GM19468 (cell line): ENCODE measurements at regions not wholly inside any gene's neighbourhood (a gene's known extent, or its start where the extent isn't known, plus 50 kb on each side); places are given as distances from the start of the nearest gene placed in this dataset.
"Not testable (repeated sequence)": the region's sequence is repeated elsewhere in the genome, so short reads cannot be mapped to it uniquely, and the experiment has no call there.

Experiments used
- ATAC-seq: cut with Tn5 transposase; IDR thresholded peaks from one replicate; pipeline ENCODE4 v1.9.1; 2021; ENCODE audit warnings: mild to moderate bottlenecking, moderate library complexity, moderate number of reproducible peaks; ENCODE audit not compliant: unreplicated experiment; ENCODE audit errors: extremely low read depth

- no peak for ATAC-seq
Measured at GRCh38 chr1:60952612-60953111, 129.7 kb upstream of the NFIA start.

DNA sequence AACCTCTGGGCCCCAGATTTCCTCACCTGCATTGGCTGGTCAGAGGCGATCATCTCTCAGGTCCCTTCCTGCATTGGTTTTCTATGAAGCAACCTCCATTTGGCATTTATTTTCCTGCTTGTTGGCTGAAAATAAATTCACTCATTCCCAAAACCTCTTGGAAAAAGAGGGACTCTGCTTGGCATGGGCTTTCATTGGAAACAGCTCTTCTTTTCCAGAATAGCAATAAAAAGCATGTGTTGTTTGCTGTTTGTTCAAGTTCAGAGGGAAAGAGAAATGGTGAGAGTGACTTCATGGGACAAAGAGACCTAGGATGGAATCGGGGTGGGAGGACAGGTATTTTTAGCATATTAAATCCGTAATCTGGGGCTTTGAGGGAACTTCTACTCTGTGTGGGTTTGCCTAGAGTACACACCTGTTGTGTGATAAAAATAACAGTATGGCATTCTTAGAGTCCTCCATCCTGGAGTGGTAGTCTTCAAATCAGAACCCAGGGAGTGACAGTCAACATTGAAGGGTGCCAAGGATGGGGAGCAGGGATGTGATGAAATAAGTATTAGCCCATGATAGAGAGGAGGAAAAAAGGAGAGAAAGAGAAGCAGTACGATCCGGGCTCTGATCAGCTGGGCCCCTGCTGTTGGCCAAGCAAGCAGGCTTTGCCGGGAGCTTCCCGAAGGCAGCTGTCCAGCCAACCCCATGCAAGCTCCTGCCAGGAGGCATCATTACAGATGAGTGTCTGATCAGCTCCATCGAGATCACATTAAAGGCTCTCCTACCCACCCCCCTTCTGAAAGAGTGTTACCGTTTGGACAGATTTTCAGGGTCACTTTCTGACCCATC, 131.9 kb upstream of the NFIA start:
- ATAC-seq, result no peak

DNA sequence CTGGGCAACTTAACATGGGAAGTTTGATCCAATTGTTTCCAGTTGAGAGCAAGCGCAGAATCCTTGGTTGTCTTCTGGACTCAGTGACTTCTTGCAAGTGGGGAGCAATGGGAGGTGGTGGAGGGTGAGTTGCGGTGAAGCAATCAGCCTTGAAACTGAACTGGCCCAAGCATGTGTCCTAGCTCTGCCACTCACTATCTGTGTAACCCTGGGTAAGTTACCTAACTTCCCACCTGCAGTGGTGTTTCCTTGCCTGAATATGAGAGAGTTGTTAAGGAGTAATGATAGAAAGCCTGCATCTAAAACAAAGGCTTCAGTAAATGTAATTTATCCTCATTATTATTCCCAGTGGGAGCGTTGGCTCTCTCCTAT, 132.5 kb upstream of the NFIA start:
- no peak for ATAC-seq

- ATAC-seq, result no peak
Measured at GRCh38 chr1:60949154-60949825, 133.1 kb upstream of the NFIA start.

GRCh38 chr1:60948486-60948885, 133.9 kb upstream of the NFIA start:
- no peak for ATAC-seq

DNA sequence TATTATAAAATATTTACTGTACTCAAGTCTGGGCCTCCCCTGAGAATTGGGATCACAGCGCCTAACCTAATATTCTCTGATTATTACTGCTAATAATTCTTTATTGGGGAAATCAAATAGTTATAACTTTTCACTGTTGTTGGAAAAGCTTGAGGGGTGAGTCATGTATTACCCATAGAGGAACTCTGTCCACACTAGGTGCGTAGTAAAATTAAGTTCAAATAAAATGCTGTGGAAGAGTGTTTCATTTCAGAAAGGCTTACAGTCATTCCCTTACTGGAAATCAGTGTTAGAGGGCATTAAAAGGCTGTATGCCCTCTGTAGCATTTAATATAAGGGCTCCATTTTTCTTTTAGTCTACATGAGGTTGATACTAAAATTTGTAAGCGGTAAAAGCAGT, 135.0 kb upstream of the NFIA start:
- no peak for ATAC-seq

- no peak for ATAC-seq
Measured at GRCh38 chr1:60942896-60943638, 139.3 kb upstream of the NFIA start.

DNA sequence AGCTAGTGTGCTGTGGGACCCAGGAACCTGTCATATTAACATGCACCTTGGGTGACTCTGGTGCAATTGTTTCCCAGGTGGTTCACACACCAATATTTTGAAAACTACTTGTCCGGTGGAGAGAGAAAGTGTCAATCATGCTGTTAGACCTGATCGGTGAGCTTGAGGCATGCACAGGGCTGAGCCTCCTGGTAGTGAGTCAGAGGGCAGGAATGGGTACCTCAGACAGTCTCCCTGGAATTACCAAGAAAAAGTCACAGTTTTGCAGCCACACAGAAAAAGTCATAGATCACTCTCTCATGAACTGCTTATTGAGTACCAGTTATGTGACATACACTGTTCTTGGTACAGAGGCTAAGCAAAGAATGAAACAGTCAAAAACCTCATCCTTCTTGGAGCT, 140.1 kb upstream of the NFIA start:
- no peak for ATAC-seq

GRCh38 chr1:60940685-60941084, 141.7 kb upstream of the NFIA start:
- ATAC-seq, result not testable (repeated sequence)

DNA sequence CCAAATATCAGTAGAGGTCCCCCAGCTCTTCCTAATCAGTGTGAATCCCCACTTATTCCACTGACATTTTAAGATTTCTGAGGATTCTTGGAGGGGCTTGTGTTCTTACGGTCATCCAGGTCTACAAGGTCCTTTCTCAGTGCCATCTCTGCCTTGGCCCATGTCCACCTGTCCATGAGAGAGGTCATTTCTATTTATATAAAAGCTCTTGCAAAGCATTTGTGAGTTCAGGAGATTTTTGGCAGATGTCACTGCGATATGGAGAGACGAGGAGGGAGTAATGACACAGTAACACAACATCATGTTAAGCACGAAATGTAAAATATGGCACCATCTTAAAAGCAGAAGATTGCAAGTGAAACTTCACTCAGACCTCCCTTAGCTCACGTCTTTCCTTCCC, 144.6 kb upstream of the NFIA start:
- no peak for ATAC-seq

DNA sequence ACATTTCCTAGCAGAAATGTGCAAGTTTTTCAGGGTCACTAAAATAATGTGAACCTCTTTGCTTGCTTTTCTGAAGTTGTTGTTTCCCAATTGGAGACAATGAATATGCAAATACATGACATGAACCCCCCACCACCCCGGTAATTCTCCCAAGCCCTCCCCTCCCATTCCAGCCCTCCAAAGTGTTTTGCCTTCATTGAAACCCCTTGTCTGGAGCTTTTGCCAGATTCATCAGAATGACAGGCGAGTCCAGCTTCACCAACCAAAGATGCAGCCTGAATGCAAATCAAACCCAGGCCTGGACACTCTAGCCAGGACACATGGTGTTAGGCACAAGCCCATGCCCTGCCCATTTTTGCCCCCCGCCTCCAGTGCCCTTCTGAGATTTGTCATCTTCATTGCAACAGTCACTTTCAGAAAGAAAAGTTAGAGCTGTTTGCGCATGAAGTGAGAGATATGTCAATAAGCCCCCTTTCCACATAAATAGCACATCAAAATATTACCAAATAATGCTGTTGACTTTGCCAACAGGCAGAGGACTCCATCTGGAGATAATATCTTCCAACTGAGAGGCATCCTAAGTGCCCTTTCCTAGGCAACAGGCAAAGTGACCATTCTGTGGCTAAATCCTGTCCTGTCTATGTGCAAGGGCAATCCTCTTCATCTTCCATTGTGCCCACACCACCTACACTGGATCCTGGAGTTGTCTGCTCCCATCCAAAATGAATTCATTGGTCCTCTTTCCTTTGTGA, 145.6 kb upstream of the NFIA start:
- no peak for ATAC-seq

DNA sequence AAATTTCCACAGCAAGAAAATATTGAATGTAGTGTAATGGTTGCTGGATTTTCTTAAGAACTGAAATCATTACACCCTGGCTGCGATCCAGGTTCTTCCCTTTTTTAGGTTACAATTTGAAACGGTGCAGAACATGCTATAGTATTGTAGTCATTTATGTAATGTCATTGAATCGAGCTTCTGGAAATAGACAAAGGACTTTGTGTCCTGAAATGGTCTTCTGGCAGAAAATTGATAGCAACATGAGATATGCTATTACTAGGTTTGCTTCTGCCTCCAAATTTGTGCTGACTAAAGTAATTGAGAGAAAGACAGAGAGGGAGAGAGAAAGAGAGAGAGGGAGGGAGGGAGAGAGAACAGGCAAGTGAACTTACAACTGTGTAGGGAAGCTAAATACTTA, 146.2 kb upstream of the NFIA start:
- no peak for ATAC-seq

DNA sequence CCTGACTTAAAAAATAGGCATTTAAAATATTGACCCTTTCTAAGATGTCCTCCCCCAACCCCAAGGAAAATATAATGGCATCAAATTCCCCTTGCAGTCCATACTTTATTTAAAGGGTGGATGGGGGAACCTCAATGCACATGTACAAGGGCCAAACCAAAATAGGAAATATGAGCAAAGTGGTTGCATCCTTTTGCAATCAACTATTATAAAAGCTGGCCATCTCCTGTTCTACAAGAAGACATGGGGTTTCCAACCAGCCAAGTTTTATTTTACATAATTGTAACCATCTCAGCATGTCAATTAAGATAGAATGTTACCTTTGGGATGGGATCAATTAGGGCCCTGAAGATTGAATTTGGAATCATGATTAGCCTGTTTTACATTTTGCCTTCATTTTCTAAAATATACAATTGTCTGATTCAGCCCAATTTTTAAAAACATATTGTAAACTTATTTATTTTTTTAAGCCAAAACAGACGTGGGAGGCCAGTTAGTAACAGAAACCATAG, 146.7 kb upstream of the NFIA start:
- no peak for ATAC-seq

GRCh38 chr1:60930130-60930529, 152.2 kb upstream of the NFIA start:
- ATAC-seq, result no peak

- ATAC-seq, result no peak
Measured at GRCh38 chr1:60924964-60925798, 157.2 kb upstream of the NFIA start.

DNA sequence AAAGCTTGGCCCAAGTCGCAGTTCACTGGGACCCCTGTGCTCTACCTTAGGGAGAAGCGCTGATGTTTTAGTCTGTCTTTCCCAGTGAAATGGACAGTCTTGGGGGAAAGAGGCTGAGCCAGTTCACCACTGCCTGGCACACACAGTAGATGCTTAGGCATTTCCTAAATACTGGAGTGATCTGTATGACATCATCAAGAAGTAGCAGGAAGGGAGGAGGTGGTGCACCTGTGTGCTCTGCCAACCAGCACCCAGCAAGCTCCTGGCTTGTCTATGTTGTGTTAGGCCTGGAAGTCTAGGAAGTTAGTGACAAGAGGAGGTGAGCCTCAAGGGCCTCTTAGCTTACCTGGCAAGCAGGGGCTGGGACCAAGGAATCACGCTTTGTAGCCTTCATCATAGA, 158.2 kb upstream of the NFIA start:
- ATAC-seq, result no peak

GRCh38 chr1:60923389-60924087, 158.8 kb upstream of the NFIA start:
- no peak for ATAC-seq

DNA sequence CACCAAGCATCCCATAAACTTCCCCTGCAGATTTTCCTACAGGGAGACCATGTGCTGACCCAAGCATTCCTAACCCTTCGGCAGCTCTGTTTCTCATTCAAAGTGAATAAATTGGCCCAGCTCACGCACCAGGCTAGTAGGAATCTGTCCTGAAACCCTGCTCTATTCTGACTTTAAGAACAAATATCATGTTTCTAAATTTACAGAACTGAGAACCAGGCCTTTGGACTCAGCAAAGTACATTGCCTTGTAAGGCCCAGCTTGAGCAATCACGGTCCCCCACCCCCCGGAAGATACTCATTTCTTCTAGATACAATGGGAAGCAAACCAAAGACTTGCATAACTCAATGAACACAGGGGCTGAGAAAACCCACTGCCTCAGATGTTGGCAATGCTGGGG, 160.1 kb upstream of the NFIA start:
- no peak for ATAC-seq

- ATAC-seq, result no peak
Measured at GRCh38 chr1:60921175-60921574, 161.2 kb upstream of the NFIA start.
